NT2/D1 (cell line): ENCODE measurements at regions not wholly inside any gene's neighbourhood (a gene's known extent, or its start where the extent isn't known, plus 50 kb on each side); places are given as distances from the start of the nearest gene placed in this dataset.

Source experiments
- YY1 ChIP-seq: IDR thresholded peaks from 2 replicates; pipeline ENCODE4 v1.6.1; 2011; ENCODE audit not compliant: insufficient read length, insufficient read depth
- ZNF274 ChIP-seq: IDR thresholded peaks from 2 replicates; pipeline ENCODE4 v1.6.1; 2011; ENCODE audit warnings: mild to moderate bottlenecking, low read depth, low read length

GRCh38 chr4:19698961-19699360 lies 552.7 kb upstream of the SLIT2 start:
- TF ChIP-seq ZNF274 (no peak), YY1 (no peak)
